Right hindlimb (tissue), 1 donor: ENCODE measurements at regions not wholly inside any gene's neighbourhood (a gene's known extent, or its start where the extent isn't known, plus 50 kb on each side); places are given as distances from the start of the nearest gene placed in this dataset.

Source experiments
- DNase-seq: peaks from one replicate; pipeline ENCODE4 v3.0.0-alpha.2; 2018

GRCh38 chr12:106003297-106003696 is 135.5 kb downstream of the NUAK1 start:
- no peak for DNase-seq

- no peak for DNase-seq
These were observed 134.5 kb downstream of the NUAK1 start for GRCh38 chr12:106004289-106004688.

- DNase-seq, result no peak
These were observed 132.4 kb downstream of the NUAK1 start for GRCh38 chr12:106006382-106006781.

DNA sequence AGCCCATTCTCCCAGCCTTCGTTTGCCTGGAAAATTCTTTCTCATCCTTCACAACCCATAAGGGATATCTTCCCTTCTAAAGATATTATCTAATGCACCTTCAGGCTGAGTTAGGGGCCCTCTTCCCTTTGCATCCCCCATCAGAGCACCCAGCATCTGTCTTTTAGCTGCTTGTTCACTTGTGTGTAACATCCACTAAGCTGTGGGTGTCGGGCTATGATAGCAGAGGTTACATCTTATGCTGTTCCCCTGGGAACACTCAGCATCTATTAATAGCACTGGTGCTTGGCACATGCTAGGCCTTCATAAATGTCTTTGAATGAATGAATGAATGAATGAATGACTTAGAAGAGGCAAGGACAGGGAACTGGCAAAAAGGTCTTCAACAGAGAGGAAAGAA is 131.8 kb downstream of the NUAK1 start:
- no peak for DNase-seq

DNA sequence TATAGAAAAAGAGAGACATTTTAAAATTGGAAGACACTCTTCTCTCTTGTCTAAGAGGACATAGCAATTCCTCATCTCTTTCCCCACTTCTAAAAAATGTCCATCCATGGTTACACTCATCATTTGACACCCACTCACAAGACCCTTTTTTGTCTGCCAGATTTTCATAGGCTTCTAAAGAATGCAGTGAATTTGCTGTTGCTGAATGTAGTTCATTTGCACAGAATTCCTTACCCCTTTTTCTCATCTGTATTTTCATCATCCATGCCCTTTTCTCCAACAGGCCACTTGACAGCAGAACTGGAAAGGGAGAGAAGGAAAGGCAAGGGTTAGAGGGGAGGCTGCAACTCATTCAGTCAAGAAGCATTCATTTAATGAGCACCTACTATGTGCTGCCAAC is 128.0 kb downstream of the NUAK1 start:
- DNase-seq, result no peak
